ENCODE measurements at regions not wholly inside any gene's neighbourhood (a gene's known extent, or its start where the extent isn't known, plus 50 kb on each side); places are given as distances from the start of the nearest gene placed in this dataset.

GRCh38 chr2:145992572-145992971 is 1472.7 kb upstream of the ZEB2 start:
- Histone ChIP-seq H3K9me3 (replicated peaks in 1 of 3) (no peaks in the 10 kb centered on the region), H3K4me1 (replicated peaks in 1 of 2) (no peaks in the 10 kb centered on the region), H3K27ac (no peak overlapping the region), H3K27me3 (no peaks in the 10 kb centered on the region), H3K4me3 (no peak overlapping the region), H3K36me3 (replicated peaks in 1 of 2) (no peaks in the 10 kb centered on the region)
- 92 to 98% (median 95%) methylated on average over 3 of the region's 3 CpGs for WGBS, 4 donors
- intact Hi-C loops (cut with DNase I) = no loop called here
- TF ChIP-seq, protein P1, sequence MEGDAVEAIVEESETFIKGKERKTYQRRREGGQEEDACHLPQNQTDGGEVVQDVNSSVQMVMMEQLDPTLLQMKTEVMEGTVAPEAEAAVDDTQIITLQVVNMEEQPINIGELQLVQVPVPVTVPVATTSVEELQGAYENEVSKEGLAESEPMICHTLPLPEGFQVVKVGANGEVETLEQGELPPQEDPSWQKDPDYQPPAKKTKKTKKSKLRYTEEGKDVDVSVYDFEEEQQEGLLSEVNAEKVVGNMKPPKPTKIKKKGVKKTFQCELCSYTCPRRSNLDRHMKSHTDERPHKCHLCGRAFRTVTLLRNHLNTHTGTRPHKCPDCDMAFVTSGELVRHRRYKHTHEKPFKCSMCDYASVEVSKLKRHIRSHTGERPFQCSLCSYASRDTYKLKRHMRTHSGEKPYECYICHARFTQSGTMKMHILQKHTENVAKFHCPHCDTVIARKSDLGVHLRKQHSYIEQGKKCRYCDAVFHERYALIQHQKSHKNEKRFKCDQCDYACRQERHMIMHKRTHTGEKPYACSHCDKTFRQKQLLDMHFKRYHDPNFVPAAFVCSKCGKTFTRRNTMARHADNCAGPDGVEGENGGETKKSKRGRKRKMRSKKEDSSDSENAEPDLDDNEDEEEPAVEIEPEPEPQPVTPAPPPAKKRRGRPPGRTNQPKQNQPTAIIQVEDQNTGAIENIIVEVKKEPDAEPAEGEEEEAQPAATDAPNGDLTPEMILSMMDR (IDR thresholded peaks at IDR 0.05) = no peak
- TF ChIP-seq POLR2A (IDR thresholded peaks at IDR 0.05) = no peak
- no peak for DNase-seq

- Histone ChIP-seq H3K27ac (no peak overlapping the region), H3K36me3 (replicated peaks in 1 of 2) (no peaks in the 10 kb centered on the region), H3K4me1 (replicated peaks in 1 of 2) (peaks cover 0 to 16% of the 10 kb centered on the region in 2 donors), H3K4me3 (no peak overlapping the region), H3K9me3 (replicated peaks in 1 of 3) (no peaks in the 10 kb centered on the region), H3K27me3 (no peaks in the 10 kb centered on the region)
- TF ChIP-seq, protein P1 (IDR thresholded peaks at IDR 0.05) = no peak
- TF ChIP-seq POLR2A (IDR thresholded peaks at IDR 0.05) = no peak
- intact Hi-C loops (cut with DNase I) = no loop called here
- WGBS, 4 donors = 48 to 67% (median 62%) methylated on average over 2 of the region's 2 CpGs
- DNase-seq = no peak
These were observed 1467.9 kb upstream of the ZEB2 start for GRCh38 chr2:145987793-145988192.

GRCh38 chr2:145985517-145985916 is 1465.6 kb upstream of the ZEB2 start:
- no peaks in the 10 kb centered on the region for H3K27me3 ChIP-seq
- TF ChIP-seq POLR2A (IDR thresholded peaks at IDR 0.05) = no peak
- TF ChIP-seq, protein P1 (IDR thresholded peaks at IDR 0.05) = no peak
- no peaks in the 10 kb centered on the region for H3K36me3 ChIP-seq (replicated peaks in 1 of 2)
- intact Hi-C loops (cut with DNase I) = no loop called here
- no peak for DNase-seq
- H3K9me3 ChIP-seq (replicated peaks in 1 of 3) = no peaks in the 10 kb centered on the region
- H3K27ac ChIP-seq = no peak overlapping the region
- H3K4me1 ChIP-seq (replicated peaks in 1 of 2) = peaks cover 0 to 16% of the 10 kb centered on the region in 2 donors
- H3K4me3 ChIP-seq = no peak overlapping the region

DNA sequence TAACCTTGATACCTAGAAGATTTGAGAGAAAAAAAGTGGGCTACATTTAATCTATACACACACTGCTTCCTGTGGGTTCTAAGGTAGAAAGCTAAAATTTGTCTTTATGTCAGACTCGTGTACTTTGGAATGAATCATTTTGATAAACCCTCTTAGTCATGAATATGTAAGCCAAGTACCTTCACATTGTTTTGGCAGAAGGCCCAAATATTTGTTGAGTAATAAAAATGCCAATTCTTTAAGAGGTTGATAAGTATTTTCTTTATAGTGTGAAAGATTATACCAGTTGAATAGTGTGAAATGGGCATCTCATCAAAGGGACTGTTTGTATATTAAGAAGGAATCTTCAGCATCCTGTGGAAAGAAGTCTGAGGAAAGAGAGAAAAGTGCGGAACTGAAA is 1464.7 kb upstream of the ZEB2 start:
- WGBS, 4 donors = 50 to 58% (median 53%) methylated on average over 2 of the region's 2 CpGs
- TF ChIP-seq POLR2A (IDR thresholded peaks at IDR 0.05) = no peak
- TF ChIP-seq, protein P1 (IDR thresholded peaks at IDR 0.05) = no peak
- H3K27ac ChIP-seq = no peak overlapping the region
- peaks cover 0 to 16% of the 10 kb centered on the region in 2 donors for H3K4me1 ChIP-seq (replicated peaks in 1 of 2)
- no peak overlapping the region for H3K4me3 ChIP-seq
- no peaks in the 10 kb centered on the region for H3K27me3 ChIP-seq
- DNase-seq = no peak
- intact Hi-C loops (cut with DNase I) = no loop called here
- H3K36me3 ChIP-seq (replicated peaks in 1 of 2) = no peaks in the 10 kb centered on the region
- H3K9me3 ChIP-seq (replicated peaks in 1 of 3) = no peaks in the 10 kb centered on the region
